Tibial artery (tissue), 4 donors: ENCODE measurements at regions not wholly inside any gene's neighbourhood (a gene's known extent, or its start where the extent isn't known, plus 50 kb on each side); places are given as distances from the start of the nearest gene placed in this dataset.

Experiments used
- DNase-seq, 2 donors: peaks; one replicate each; pipeline ENCODE4 v3.0.0-alpha.2; 2019
- H3K27ac ChIP-seq, 2 donors: fragments of 200-600 bp; sonication (generic) in 1 of 2; 1 replicate in 1 of 2; 2 replicates in 1 of 2; pipeline ENCODE4 v1.5.1; 2018 to 2019; ENCODE audit warnings: mild to moderate bottlenecking in 1 of 2
- H3K27me3 ChIP-seq, 2 donors: fragments of 200-600 bp; sonication (generic) in 1 of 2; one replicate each; pipeline versions ENCODE4 v1.5.1 to v1.6.0; 2016 to 2019
- H3K36me3 ChIP-seq, 3 donors: fragments of 200-600 bp; sonication (generic) in 2 of 3; one replicate each; pipeline ENCODE4 v1.5.1; 2016 to 2019; ENCODE audit warnings: mild to moderate bottlenecking in 2 of 3
- H3K4me1 ChIP-seq, 4 donors: fragments of 200-600 bp; sonication (generic) in 2 of 4; 1 replicate in 3 of 4; 2 replicates in 1 of 4; pipeline ENCODE4 v1.5.1; 2016 to 2019
- H3K4me3 ChIP-seq, 2 donors: fragments of 200-600 bp; sonication (generic) in 1 of 2; 1 replicate in 1 of 2; 2 replicates in 1 of 2; pipeline ENCODE4 v1.5.1; 2018 to 2019; ENCODE audit warnings: mild to moderate bottlenecking in 2 of 2
- H3K9me3 ChIP-seq, 3 donors: fragments of 200-600 bp; sonication (generic) in 1 of 3; one replicate each; pipeline ENCODE4 v1.5.1; 2016 to 2019
- intact Hi-C: fragments of 100-400 bp; cut with DNase I; formaldehyde crosslinking; loops from one replicate; pipeline ENCODE4 v1.15.0; 2023; ENCODE audit warnings: low total_unique reads
- TF ChIP-seq, protein P1 (sequence below), 2 experiments: fragments of 200-600 bp in 1 of 2; fragments of 450-650 bp in 1 of 2; IDR thresholded peaks; one replicate each; pipeline ENCODE4 v1.5.1; 2017 to 2019; ENCODE audit warnings: antibody characterized with exemption in 2 of 2, mild to moderate bottlenecking in 1 of 2, moderate library complexity in 1 of 2

- no peak overlapping the region for H3K27ac ChIP-seq
- no peak for DNase-seq
- no peaks in the 10 kb centered on the region for H3K9me3 ChIP-seq
- H3K27me3 ChIP-seq: no peaks in the 10 kb centered on the region
- peaks cover 0 to 11% (median 0%) of the 10 kb centered on the region in 4 donors for H3K4me1 ChIP-seq
- intact Hi-C loops: no loop called here
- no peak overlapping the region for H3K4me3 ChIP-seq
- no peaks in the 10 kb centered on the region for H3K36me3 ChIP-seq
- TF ChIP-seq, protein P1, sequence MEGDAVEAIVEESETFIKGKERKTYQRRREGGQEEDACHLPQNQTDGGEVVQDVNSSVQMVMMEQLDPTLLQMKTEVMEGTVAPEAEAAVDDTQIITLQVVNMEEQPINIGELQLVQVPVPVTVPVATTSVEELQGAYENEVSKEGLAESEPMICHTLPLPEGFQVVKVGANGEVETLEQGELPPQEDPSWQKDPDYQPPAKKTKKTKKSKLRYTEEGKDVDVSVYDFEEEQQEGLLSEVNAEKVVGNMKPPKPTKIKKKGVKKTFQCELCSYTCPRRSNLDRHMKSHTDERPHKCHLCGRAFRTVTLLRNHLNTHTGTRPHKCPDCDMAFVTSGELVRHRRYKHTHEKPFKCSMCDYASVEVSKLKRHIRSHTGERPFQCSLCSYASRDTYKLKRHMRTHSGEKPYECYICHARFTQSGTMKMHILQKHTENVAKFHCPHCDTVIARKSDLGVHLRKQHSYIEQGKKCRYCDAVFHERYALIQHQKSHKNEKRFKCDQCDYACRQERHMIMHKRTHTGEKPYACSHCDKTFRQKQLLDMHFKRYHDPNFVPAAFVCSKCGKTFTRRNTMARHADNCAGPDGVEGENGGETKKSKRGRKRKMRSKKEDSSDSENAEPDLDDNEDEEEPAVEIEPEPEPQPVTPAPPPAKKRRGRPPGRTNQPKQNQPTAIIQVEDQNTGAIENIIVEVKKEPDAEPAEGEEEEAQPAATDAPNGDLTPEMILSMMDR (IDR thresholded peaks at IDR 0.05): no peak
Observed at GRCh38 chr5:116631147-116631546, 56.5 kb upstream of the SEMA6A start.

DNA sequence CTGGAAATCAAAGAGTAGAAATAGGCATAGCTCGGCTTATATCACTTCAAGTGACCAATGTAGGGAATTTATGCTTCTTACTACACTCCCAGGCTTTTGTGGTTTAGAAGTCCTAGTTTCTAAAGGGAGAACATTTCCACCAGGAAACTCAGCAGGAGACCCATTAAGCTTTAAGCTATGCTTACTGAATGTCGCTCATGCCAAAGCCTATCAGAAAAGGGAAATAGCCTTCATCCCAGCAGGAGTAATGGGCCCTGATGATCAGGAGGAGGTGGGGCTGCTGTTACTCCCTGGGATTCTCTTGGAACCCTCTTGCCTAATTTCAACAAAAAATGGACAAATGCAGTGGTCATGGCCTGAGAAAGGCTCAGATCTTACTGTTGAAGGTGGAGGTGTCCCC lies 54.5 kb upstream of the SEMA6A start:
- no peaks in the 10 kb centered on the region for H3K27me3 ChIP-seq
- H3K36me3 ChIP-seq: no peaks in the 10 kb centered on the region
- intact Hi-C loops: no loop called here
- no peak overlapping the region for H3K4me3 ChIP-seq
- TF ChIP-seq, protein P1 (IDR thresholded peaks at IDR 0.05): no peak
- peaks cover 0 to 17% (median 2%) of the 10 kb centered on the region in 4 donors for H3K4me1 ChIP-seq
- DNase-seq: no peak
- H3K9me3 ChIP-seq: no peaks in the 10 kb centered on the region
- H3K27ac ChIP-seq: no peak overlapping the region

DNA sequence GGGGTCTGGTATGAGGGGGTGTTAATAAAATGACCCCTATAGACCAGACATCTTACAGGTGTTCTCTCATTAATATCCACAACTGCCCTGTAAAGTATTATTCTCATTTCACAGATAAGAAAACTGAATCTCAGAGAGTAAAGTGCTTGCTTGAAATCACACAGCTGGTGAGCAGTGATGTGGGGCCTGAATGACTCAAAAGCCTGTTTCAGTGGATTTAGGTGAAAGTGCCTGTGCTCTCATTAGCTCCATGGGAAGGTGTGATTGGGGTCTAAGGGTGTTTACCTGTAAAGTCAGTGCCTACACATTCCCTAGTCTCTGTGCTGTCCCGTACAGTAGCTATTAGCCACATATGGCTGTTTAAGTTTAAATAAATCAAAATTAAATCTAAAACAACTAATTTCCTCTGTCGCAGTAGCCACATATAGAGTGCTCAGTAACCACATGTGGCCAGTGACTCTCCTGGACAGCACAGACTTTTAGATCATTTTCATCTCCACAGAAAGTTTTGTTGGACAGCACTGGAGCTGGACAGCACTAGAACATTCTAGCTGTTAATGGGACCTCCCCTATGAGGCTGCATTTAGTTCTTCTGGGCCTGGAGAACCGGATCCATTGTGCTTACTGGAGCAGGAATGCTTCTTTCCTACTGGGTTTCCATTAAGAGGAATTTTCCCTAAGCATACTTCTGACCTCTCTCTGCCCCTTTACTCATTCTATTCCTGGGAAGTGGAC lies 52.5 kb upstream of the SEMA6A start:
- intact Hi-C loops: no loop called here
- no peaks in the 10 kb centered on the region for H3K9me3 ChIP-seq
- DNase-seq: no peak
- no peaks in the 10 kb centered on the region for H3K27me3 ChIP-seq
- H3K4me1 ChIP-seq: peaks cover 0 to 17% (median 2%) of the 10 kb centered on the region in 4 donors
- TF ChIP-seq, protein P1 (IDR thresholded peaks at IDR 0.05): no peak
- peak overlapping the region; percentile 17 to 52 for H3K27ac ChIP-seq
- H3K4me3 ChIP-seq: no peak overlapping the region
- H3K36me3 ChIP-seq: no peaks in the 10 kb centered on the region

DNA sequence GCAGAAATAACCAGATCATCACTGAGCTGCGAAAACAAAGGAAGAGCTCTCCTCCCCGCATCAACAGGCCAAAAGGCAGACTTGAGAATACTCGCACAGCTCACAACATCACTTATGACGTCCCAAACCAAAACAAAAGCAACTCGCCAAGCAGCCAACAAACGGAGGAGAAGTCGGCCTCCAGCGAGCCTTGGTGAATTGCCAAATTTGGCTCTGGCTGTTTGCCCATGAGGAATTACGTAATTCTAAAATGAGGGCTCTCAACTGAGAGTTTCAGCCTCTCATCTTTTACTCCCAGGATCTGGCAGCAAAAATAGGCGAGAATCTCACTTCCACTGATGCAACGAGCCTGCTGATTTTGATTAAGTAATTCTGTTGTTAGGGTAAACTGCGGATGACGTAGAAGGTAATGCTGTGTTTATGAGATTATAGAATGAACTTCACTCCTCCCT lies 51.7 kb upstream of the SEMA6A start:
- H3K27ac ChIP-seq: peak overlapping the region; percentile 17 to 52

More for the DNA sequence above, 51.7 kb upstream of the SEMA6A start:
- Histone ChIP-seq H3K27me3 (no peaks in the 10 kb centered on the region), H3K9me3 (no peaks in the 10 kb centered on the region), H3K4me3 (peak overlapping the region; percentile 4 to 17), H3K4me1 (peaks cover 0 to 17% (median 2%) of the 10 kb centered on the region in 4 donors), H3K36me3 (no peaks in the 10 kb centered on the region)
- TF ChIP-seq, protein P1 (IDR thresholded peaks at IDR 0.05): no peak
- DNase-seq: peak; percentile 83 to 89
- intact Hi-C loops: no loop called here
